ENCODE measurements at regions not wholly inside any gene's neighbourhood (a gene's known extent, or its start where the extent isn't known, plus 50 kb on each side); places are given as distances from the start of the nearest gene placed in this dataset.

DNA sequence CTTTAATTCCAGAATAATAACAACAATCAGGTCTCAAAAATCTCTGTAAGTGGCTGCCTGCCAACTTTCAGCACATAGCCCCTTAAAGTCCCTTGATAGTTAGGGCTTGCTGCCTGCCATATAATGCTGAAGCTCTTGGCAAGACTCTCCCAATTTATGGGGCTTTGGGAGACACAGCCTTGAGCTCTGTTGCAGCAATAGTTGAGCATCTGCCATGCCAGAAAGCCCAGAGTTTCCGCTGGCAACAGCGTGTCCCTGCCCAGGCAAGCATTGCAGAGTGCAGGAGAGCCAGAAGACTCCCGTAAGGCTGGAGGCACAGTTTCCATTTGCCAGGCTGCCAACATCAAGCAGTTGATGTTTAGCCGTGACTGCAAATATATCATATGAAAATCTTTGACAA, 678.5 kb upstream of the NUDT12 start:
- no peak for DNase-seq (ENCODE audit: low read depth in 2 of 2)

DNA sequence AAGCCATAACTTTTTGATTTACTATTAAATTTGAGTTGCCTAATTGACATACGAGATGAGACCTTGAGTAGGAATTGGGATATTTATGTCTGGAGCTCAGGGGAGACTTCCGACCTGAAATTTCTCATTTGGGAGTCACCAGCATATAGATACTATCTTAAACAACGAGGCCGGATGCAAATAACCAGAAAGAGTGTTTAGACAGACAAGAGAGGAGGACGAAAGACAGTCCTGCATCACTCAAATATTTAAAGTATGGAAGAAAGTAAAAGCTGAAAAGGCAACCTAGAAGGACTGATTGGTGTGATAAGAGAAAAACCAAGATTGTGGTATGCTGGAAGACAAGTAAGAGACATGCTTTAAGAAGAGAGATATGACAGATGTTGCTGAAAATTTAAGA, 675.0 kb upstream of the NUDT12 start:
- no peak for DNase-seq (ENCODE audit: low read depth in 2 of 2)

DNA sequence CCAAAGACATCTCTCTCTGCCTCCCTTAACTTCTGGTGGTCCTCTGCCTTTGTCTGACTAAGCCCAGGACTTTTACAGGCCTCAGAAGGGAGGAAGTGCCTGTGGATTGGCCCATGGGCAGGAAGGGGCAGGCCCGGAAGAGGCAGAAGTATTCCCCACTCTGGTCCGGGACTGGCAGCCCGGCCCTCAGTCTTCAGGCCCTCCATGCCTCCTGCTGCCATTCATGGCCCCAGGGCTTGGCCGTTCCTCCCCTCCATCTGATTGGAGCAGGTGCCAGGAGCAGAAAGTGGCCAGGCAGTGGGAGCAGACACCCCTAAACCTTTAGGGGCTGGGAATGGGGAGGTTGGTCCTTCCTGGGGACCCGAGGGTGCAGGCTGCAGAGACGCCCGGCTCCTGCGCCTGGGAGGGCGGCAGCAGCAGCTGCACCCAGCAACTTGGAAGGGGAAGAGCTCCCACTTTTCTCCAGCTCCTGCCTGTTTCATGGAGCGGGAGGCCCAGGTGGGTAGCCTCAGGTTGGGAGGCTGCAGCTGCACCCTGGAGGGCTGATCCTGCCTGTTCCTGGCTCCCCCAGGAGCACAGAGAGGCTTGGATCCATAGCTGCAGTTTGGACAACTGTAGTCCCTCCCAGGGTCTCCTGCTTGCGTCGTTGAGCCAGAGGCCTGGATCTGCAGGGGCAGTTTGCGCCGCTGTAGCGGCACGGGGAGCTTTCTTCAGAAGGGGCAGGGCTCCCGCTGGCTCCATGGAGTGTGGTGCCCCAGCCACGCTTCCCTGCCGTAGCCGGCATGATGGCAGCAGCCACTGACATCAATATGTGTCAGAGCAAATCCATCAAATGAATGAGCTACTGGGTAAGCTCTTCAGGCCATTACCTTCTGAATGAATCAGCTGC, 661.5 kb upstream of the NUDT12 start:
- no peak for DNase-seq (ENCODE audit: low read depth in 2 of 2)

DNA sequence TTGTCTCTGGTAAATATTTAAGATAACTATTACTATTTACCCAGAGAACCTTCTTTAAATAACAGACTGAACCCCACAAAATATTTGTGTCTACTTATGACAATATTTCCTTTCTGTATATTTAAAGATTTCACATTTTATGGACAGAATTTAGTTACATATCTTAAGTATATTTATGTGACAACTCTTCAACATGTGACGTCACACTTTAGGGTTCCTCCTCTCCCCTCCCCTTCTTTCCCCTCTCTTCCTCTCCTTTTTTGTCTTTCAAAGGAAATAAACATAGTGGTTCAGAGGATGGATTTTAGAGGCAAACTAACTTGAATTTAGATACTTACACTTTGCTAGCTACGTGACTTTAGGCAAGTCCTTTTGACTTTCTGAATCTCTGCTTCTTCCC, 655.6 kb upstream of the NUDT12 start:
- no peak for DNase-seq (ENCODE audit: low read depth in 2 of 2)

DNA sequence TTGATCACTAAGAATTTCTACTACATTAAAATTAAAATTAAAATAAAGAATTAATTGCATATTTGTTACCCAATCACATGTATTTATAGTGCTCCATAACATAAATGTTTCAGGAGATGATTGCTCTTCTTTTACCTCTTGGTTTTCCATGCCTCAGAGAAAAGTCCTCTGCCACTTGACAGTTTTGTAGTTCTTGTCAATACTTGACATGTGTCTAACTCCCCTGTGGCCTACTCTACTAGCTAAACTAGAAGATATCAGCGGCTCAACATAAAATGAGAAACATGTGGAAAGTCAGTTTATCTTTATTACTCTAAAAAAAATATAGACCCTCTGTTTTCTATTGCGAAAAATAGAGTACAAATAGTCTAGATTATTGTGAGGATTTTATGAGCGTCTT, 650.6 kb upstream of the NUDT12 start:
- DNase-seq (ENCODE audit: low read depth in 2 of 2), result no peak

DNA sequence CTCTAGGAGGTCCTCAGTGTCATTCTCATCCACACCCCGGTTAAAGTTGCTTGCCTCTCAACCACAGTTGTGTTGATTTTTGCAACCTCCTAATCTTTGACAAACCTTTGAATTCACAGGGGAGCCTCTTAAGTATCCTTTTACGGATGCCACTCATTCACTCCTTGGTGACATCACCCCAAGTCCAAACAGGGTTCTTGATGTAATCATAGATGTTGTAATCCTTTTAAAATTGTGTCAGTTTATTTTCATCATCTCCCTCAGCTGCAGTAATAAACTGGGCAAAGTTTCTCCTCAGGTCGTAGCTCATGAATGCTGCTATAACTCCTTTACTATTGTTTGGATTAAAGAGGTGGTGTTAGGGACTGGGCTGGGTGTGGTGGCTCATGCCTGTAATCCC, 637.2 kb upstream of the NUDT12 start:
- no peak for DNase-seq (ENCODE audit: low read depth in 2 of 2)

DNA sequence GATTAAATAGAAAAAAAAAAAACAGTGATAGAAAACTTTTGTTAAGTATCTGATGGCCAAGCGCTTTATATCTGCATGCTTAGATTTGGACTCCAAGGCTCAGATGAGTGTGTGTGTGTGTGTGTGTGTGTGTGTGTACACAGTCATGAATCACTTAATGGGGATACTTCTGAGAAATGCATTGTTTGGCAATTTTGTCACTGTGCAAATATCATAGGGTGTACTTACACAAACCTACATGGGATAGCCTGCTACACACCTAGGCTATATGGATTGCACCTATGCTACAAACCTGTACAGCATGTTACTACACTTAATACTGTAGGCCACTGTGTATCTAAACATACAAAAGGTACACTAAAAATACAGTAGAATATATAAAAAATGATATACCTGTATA, 635.6 kb upstream of the NUDT12 start:
- DNase-seq (ENCODE audit: low read depth in 2 of 2), result no peak

DNA sequence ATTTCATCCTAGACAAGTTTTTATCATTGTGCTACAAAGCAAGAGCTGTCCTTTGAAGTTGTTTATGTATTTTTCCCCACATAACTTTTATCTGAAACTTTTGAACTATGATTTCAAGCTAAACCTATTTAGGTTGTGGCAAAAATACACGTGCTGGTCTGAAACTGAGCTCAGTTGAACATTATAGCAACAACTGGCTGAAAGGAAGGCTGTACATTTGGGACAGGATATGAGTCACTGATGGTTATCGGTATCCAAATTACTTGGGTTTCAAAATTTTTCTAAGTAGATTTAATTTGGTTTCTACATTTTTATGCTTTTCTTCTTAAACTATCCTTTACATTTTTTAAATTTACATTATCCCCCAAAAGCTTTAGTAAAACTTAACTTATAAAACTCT, 627.3 kb upstream of the NUDT12 start:
- no peak for DNase-seq (ENCODE audit: low read depth in 2 of 2)

DNA sequence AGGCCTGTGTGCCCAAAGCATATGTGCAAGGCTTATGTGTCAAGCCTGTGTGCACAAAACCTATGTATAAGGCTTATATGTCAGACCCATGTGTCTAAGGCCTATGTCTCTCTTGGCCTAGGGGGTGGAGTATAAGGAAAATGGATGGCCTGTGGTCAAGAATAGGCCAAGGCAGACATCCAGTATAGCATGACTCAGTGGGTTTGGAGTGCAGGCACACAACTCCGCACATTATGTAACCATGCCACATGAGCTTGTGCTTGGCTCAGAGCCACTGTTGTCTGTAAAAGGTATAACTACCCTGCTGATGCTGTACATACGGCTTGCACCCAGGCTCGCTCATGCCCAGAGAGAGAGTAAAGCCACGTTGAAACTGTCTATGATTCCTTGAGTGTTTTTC, 626.4 kb upstream of the NUDT12 start:
- DNase-seq (ENCODE audit: low read depth in 2 of 2), result no peak

DNA sequence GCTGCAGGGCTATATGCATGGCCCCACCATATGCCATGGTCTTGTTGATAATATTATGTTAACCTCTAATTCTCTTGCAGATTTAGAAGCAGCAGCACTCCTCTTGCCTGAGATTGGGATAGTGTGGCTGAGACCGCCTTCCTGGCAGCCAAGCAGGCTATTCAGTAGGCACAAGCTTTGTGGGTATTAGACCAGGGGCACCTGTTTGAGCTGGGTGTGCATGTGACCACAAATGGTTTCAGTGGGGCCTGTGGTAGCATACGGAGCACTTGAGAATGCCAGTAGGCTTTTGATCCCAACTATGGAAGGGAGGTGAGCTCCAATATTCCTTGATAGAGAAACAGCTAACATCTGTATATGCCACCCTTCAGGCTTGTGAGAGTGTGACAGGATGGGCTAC, 625.1 kb upstream of the NUDT12 start:
- DNase-seq (ENCODE audit: low read depth in 2 of 2), result no peak

DNA sequence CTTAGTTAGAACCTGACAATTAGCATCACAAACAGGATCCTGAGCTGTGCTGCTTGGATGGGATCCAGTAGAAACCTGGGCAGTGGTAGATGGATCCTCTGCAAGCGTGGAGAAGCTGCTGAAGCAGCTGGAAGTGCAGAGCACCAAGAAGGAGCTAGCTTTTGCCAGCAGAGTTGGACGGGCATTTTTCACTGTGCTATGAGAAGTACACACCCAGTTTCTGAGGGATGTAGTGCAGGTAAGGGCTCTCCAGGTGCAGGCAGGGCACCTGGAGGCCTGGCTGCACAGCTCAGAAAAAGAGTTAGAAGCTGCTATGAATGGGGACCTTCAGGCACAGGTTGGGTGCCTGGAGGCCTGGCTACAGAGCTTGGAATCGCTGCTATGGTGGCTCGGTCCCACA, 623.9 kb upstream of the NUDT12 start:
- no peak for DNase-seq (ENCODE audit: low read depth in 2 of 2)

DNA sequence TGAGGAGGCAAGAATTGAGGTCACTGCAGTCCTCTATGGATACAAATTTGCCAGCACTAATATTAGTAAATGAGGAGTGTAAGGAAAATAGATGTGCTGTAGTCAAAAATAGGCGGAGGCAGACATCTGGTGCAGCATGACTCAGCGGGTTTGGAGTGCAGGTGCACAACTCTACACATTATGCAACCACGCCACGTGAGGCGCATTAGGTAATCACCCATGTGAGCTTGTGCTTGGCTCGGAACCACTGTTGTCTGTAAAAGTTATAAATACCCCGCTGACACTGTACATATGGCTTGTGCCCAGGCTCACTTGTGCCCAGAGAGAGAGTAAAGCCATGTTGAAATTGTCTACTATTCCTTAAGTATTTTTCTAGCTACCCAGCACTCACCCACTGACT, 623.5 kb upstream of the NUDT12 start:
- no peak for DNase-seq (ENCODE audit: low read depth in 2 of 2)

DNA sequence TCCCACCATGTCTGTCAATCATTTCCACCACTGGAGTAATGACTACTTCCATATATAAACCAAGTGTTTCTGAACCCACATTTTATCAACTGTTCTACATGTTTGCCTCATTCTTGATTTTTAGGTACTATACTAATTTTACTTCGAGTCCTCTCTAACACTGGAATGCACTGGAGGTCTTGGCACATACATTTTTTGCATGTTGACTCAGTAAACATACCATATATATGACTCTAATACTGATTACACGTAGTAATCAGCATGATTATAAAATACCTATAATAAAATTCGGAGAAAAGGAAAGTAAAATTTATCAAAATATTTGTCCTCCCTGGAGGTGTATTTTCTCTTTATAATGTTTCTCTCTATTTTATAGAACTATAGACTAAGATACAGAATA, 621.7 kb upstream of the NUDT12 start:
- no peak for DNase-seq (ENCODE audit: low read depth in 2 of 2)

DNA sequence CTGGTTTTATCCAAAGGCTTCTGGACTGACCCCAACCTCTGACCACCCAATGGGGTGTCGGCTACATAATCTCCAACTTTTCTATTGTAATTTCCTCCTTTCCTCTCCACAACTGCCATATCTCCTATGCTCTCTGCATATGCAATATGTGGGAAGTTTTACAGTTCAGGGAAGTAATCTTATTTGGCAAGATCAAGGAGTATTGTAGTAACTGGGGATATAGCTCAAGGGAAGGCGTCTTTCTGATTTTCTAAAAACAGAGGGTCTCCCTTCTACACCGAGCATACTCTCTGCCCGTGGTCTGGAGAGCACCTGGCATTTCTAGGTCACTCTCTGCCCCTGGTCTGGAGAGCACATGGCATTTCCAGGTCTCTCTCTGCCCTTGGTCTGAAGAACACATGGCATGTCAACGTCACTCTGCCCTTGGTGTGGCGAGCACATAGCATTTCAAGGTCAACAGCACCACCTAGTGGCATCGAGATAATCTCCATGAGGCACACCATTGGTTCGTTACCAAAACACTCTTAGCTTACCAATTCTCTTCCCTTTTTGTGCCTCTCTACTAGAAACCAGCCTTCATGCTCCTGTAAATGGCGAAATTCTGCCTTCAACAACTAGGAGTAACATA, 616.4 kb upstream of the NUDT12 start:
- no peak for DNase-seq (ENCODE audit: low read depth in 2 of 2)

DNA sequence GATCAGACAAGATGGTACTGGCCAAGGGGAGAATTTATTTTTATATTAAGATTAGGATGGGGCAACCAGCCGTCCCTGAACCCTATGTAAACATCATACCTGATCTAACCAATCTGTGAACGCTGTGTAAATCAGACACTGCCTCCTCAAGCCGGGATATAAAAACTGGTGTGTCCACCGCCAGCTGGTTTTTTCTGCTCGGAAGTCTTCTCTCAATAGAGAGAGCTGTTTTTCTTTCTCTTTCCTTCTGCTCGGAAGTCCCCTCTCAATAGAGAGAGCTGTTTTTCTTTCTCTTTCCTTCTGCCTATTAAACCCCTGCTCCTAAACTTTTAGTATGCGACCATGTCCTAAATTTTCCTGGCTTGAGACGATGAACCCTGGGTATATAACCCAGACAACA, 615.5 kb upstream of the NUDT12 start:
- DNase-seq (ENCODE audit: low read depth in 2 of 2), result no peak

DNA sequence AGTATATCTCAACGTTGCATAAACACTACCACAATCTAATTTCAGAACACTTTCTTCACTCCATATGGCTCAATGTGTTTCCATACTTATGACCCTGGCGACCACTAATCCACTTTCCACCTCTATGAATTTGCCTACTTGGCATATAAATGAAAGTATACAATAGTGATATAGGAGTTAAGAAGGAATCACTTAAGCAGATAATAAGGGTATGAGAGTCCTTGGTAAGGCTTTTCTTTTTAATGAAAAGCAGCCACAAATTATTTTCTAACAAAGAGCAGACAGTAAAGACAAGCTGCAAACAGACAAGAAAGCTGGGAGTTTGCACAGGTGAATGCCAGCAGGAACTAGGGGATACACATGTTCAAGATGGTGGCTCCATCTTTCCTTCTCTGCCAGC, 615.1 kb upstream of the NUDT12 start:
- DNase-seq (ENCODE audit: low read depth in 2 of 2), result no peak

DNA sequence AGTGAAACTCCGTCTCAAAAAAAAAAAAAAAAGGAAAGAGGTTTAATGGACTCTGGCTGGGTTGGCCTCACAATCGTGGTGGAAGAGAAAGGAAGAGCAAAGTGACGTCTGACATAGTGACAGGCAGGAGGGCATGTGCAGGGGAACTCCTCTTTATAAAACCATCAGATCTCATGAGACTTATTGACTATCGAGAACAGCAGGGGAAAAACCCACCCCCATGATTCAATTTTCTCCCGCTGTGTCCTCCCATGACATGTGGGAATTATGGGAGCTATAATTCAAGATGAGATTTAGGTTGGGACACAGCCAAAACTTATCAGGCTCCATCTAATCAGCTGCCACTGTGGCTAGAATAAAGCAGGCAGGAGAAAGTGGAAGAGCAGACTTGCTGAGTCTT, 610.4 kb upstream of the NUDT12 start:
- no peak for DNase-seq (ENCODE audit: low read depth in 2 of 2)

DNA sequence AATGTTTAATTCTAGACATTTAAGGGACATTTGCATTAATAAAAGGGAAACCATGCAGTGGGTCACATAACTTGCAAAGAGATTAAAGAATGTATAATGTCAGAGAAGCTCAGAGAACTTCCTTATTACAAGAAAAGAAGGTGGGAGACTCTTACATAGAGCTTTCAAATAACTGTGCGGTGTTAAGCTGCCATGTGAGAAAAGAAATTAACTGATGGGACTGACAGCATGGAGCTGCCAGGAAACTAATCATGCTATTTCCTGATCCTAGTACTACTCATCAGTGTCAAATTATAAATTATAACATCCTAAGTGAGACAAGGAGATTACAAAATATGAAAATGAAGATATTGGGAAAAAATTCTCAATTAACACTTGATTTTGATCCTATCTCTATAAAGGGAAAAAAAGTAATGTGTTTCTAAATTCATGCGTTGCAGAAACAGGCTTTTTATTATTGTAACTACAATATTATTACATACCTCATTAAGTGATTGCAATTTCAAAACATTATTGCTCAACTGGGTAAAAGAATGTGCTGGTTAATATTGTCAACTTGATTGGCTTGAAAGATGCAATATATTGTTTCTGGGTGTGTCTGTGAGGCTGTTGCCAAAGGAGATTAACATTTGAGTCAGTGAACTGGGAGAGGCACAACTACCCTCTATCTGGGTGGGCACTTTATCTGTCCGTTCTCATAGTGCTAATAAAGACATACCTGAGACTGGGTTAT, 609.5 kb upstream of the NUDT12 start:
- DNase-seq (ENCODE audit: low read depth in 2 of 2), result no peak

DNA sequence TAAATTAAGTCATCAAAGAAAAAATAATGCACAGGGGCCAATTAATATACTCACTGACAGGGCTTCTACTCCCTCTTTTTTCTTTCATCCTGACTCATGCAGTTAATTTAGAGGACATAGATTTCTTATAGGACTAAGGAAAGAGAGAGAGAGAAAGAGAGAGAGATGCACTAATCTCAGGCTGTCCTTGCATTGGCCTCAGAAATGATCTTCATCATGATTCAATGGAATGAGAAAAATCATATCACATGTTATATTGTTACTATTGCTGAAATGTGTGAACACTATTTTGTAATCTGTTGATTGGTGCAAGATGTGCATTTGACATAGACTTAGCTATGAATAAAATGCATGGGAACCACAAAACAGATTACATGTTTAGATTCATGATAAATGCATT, 608.3 kb upstream of the NUDT12 start:
- no peak for DNase-seq (ENCODE audit: low read depth in 2 of 2)

DNA sequence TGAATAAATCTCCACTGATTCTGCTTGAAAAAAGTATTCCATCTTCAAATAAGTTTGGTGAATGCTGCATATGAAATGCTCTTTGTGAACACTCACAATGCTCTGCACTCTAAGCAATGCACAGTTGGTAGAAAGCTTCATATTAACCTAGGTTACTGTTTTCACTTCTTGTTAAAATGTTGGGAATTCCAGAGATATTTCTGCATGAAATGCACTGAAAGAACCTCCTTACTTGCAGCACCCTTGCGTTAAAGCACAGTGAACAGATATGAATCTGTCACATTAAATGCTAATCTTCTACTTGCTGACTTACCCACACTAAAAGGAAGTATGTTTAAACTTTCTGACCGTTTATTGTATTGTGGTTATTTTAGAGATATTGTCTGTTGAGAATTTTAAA, 584.1 kb upstream of the NUDT12 start:
- DNase-seq (ENCODE audit: low read depth in 2 of 2), result no peak

DNA sequence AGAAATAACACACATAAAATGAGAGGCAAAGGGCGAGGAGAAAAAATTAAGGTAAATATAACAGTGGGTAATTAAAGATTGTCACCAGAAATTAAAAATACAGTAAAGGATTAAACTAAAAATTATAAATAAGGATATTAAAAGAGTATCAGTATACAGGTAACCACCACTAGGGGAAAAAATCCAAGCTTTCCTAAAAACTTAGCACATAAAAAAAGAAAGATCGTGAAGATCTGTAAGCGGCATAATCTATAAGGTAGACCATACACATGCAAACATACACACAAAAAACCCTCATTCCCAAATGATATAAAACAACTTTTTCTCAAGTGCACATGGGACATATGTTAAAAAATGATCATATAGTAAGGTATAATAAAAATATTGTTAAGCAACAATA, 577.3 kb upstream of the NUDT12 start:
- DNase-seq (ENCODE audit: low read depth in 2 of 2), result no peak

DNA sequence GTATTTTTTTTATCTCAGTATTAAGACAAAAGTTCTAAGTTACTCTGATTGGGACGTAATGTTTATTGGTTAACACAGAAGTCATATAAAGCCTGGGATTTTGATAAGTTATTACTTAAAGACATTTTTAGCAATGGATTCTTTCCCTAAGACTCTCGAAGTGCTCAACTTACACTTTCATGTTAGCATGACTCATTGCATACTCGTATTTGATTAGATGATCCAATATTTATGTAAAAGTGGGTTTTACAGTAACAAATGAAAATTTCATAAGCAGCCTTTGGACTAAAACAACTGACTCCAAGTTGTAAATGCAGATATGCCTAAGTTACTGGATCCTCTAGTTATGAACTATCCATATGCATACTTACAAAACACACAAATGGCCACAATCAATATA, 567.7 kb upstream of the NUDT12 start:
- DNase-seq (ENCODE audit: low read depth in 2 of 2), result no peak

DNA sequence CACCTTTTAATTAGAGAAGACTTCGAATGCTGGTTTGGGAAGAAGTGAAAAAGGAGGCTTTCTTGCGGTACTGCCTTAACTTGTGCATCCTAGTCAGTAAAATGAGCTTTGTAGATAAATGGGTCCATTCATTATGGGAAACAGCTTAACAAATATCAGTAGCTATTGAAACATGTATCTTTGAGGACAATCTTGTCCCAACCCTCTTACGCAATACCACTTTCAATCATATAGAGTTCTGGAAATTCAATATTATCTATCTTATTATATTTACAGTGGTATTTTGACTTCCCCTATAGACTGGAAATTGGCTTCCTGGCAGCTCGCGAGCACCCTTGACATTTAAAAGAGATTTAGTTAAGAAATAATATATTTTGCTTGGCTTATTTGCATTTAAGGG, 565.8 kb upstream of the NUDT12 start:
- DNase-seq (ENCODE audit: low read depth in 2 of 2), result no peak

Data from stimulated activated CD4-positive, alpha-beta T cell treated with anti-CD3 and anti-CD28 coated beads, Interleukin-4, amount 100 ng/mL, for 48 hours (primary cell).